ENCODE measurements at regions not wholly inside any gene's neighbourhood (a gene's known extent, or its start where the extent isn't known, plus 50 kb on each side); places are given as distances from the start of the nearest gene placed in this dataset.
"Not testable (repeated sequence)": the region's sequence is repeated elsewhere in the genome, so short reads cannot be mapped to it uniquely, and the experiment has no call there.

DNA sequence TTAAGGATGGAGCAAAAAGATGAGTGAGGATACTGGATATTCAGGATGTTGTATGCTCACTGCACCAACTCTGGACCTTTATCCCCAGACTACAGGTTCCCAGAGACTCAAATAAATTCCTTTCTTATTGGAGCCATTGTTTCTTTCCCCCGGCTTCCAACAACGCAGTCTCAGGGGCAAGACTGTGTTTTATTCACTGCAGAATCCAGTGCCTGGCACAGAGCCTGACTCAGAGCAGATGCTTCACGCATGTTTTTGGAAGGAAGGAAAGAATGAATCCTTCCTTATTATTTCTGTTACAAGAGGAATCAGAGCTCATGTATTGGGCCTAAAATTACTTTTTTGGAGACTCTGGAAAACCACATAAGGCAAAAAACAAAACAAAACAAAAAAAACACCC is 96.0 kb upstream of the VGLL4 start:
- no peak for DNase-seq

DNA sequence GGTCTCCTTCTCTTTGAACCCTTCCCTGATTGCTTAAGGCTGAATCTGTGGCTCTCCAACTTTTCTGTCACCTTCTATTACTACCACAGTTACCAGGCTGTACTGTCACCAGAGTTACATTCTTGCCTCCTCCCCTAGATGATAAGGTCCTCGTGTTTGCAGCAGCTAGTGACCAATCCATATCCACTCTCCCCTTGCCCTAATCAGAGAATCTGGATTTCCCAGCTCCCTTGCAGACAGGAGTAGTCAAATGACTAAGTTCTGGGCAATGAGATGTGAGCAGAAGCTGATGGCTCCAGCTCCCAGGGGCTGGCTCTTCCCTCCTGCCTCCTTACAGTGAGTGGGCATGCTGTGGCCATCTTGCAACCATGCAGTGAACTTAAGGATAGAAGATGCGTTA is 95.4 kb upstream of the VGLL4 start:
- no peak for DNase-seq

DNA sequence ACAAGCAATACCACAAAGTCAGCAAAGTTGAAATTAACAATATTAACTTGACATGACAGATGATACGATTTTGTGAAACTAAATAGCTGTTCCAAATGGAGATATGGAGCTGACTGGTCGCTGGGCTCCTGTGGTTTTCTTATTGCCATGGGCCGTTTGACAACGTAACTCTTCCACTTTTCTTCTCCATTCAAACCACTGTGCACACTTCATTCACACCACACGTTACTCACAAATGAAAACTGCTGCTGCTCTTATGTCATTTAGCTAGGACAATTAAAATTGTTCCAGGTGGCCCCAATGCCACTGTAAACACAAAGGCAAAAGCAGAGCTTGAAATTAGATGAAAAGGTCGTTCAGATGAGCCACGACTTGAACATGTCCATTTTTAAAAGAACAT is 94.0 kb upstream of the VGLL4 start:
- DNase-seq: no peak

DNA sequence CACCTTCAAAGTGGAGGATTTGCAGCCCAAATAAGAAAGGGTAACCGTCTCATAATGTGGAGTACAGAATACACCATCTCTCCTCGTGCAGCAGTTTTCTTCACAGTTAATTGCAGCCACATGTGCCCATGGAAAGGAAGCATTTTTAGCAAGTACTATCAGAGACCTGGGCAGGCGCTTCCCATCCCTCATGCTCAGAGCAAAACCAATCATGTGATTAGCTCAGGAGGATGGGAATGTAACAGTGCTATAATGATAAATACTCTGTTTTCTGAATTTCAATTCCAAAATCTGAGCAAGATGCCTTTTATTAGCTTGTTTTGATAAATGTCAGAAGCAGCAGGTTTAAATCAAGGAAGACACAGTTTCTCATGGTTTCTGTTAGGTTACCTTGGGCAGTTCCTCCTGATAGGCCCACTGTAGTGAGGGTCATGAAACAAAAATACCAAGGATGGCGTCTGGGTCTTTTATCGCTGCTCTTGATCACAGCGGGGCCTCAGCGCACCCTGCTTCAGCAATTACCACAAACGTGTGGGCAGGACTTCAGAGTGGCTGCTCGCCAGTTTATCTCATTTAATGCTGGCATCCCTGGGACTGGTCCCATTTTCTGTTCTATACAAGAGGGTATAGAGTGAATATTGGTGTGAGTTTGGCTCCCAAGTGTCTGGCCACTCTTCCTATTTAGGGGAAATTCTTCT is 92.6 kb upstream of the VGLL4 start:
- DNase-seq: no peak

DNA sequence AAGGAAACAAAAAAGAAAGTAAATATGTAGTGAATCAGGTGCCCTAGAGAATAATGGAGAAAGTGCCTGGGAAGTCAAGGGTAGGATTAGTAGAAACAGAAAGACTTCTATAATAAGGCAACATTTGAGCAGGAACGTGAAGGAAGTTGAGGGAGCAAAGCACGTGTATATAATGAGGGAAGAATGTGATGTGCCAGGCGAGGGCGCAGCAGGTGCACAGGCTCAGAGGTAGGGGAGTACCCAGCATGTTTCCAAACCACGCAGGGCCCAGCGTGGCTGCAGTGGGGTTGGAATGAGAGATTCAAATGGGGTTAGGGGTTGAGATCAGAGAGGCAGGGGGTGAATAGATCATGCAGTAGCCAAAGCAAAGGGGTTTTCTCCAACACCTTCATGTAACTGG is 91.9 kb upstream of the VGLL4 start:
- no peak for DNase-seq

DNA sequence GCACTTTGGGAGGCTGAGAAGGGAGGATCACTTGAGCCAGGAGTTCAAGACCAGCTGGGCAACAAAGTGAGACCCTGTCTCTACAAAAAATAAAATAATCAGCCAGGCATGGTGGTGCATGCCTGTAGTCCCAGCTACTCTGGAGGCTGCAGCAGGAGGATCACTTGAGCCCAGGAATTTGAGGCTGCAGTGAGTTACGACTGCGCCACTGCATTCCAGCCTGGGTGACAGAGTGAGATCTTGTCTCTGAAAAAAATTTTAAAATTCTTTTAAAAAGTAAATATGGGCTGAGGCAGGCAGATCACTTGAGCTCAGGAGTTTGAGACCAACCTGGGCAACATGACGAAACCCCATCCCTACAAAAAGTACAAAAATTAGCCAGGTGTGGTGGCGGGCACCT is 91.4 kb upstream of the VGLL4 start:
- not testable (repeated sequence) for DNase-seq

DNA sequence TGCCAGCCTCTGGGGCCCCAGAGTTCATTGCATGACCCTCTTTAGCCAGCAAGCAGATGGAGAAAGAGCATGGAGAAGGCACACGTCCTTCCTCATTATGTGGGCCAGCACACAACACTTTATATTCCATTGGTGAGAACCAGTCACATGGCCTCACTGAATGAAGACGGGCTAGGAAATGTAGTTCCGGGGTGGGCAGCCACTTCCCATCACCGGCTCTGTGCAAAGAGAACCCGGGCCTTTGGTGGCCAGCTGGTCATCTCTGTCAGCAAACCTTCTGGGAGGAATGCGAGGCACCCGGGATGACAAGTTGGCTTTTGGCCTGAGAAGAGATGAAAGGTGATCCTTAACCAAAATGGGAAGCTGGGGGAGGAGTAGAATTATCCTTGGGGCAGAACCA is 90.2 kb upstream of the VGLL4 start:
- no peak for DNase-seq

DNA sequence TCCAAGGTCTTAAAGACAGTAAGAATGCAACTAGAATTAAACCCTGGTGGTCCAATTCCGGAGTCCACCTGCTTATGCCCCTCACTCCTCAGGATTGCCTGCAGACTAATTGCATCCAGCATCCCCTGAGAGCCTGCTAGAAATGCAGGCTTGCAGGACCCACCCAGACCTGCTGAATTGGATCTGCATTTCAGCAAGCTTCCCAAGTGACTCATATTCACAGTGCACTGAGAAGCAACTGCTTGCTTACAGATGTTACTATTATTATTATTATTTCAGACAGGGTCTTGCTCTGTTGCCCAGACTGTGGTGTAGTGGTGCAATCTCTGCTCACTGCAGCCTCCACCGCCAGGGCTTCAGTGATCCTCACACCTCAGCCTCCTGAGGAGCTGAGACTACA is 83.5 kb upstream of the VGLL4 start:
- DNase-seq: no peak

DNA sequence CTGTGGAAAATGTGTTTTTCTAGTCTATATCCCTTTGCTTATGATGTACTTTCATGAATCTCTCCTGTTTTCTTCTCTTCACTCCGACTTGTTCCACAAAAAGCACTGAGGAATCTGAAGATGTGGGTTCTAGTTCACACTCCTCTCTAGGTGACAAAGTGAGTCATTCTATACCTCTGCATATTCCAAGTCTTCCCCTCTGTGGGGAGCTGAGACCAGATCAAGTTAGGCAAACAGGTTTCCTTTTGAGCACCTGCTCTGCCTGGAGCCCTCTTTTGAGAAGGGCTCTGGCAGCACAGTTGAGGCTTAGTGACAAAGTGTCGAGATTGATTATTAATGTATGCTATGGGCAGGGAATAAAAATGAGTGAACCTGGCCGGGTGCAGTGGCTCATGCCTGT is 82.4 kb upstream of the VGLL4 start:
- no peak for DNase-seq

DNA sequence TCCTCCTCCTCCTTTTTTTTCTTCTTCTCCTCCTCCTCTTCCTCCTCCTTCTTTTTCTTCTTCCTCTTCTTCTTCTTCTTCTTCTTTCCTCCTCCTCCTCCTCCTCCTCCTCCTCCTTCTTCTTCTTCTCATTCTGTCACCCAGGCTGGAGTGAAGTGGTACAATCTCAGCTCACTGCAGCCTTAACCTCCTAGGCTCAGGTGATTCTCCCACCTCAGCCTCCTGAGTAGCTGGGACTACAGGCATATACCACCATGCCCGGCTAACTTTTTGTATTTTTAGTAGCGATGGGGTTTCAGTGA is 81.6 kb upstream of the VGLL4 start:
- DNase-seq: not testable (repeated sequence)

DNA sequence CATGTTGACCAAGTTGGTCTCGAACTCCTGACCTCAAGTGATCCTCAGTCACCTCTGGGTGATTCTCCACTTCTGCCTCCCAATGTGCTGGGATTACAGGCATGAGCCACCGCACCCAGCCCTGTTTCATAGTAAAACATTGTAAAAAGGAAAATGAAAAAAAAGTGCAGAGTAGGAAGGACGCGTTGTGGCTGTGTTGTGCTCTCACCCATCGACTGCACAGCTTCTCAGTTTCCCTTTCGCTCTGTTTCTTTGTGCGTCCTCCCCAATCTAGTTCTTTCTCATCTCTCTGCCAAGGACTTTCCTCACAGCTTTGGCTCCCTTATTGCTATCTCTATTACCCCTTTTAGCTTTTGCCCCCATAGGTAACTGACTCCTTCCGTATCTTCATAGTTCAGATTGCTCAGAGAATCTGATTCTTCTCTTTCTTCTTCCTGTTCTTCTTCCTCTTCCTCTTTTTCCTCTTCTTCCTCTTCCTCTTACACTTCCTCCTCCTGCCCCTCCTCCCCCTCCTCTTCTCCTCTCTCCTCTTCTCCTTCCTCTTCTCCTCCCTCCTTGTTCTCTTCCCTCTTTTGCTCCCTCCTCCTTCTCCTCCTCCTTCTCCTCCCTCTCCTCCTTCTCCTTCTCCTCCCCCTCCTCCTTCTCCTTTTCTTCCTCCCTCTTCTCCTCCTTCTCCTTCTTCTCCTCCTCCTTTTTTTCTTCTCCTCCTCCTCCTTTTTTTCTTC is 81.1 kb upstream of the VGLL4 start:
- no peak for DNase-seq

DNA sequence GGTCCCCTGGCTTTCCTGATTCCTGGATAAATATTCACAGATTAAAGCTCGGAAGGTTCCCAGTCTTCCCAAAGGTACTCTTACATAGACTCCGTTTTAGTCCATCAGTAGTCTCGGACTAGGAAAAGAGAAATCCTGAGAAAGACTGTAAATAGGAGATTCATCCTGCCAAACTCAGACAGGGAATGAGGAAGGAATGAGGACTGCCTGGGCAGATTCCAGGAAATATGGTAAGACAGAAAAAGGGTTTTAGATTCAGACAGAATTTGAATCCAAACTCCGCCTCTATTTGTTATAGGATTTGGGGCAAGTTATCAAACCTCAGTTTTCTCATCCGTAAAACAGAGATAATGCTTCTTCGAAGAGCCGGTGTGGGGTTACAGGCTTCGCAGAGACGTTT is 77.8 kb upstream of the VGLL4 start:
- DNase-seq: no peak

DNA sequence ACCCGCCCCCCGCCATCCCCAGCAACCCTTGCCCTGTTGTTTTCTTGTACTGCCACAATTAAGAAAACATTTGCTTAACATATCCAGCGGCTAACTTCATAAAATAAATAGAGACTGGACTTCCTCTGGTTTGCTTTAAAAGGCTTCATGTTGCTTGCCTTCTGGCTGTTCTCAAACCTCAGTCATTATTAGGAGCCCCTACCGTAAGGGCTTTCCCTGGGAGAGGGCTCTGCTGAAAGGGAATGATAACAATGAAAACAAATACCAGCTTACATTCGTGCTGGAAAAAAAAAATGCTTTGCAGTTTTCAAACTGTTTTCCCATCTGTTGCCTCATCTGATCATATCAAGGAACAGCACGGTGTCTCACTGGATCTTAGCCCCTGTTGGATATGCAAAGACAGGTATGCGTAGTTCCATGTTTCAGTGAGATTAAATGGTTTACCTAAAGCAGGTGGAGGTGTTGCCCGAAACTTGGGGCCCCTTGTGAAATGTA is 77.2 kb upstream of the VGLL4 start:
- no peak for DNase-seq

DNA sequence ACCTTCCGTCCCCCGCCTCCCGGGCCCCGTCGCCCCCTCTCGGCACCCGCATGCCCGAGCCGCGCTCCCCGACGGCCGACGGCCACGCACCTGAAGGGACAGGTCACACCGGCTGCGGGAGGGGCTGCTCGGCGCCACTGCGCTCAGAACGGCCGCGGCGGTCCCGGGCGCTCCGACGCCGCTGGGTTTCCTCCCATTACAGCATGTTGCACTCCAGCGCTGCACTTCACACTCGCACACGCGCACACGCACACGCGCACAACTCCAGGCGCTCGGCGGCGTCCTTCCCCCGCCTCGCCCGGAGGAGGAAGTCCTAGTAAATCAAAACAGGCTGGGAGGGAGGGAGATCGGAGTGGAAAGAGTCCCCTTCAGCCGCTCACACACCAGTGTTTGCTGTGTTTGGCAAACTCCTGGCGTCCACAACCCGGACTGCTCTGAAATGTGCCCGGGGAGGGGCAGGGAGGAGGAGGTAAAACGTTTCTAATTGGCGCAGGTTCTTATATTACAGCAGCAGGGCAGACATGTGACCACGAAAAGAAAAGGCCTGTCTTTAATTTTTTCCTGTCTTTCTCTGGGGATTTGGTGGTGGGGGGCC is 76.7 kb upstream of the VGLL4 start:
- DNase-seq: peak; percentile 35

DNA sequence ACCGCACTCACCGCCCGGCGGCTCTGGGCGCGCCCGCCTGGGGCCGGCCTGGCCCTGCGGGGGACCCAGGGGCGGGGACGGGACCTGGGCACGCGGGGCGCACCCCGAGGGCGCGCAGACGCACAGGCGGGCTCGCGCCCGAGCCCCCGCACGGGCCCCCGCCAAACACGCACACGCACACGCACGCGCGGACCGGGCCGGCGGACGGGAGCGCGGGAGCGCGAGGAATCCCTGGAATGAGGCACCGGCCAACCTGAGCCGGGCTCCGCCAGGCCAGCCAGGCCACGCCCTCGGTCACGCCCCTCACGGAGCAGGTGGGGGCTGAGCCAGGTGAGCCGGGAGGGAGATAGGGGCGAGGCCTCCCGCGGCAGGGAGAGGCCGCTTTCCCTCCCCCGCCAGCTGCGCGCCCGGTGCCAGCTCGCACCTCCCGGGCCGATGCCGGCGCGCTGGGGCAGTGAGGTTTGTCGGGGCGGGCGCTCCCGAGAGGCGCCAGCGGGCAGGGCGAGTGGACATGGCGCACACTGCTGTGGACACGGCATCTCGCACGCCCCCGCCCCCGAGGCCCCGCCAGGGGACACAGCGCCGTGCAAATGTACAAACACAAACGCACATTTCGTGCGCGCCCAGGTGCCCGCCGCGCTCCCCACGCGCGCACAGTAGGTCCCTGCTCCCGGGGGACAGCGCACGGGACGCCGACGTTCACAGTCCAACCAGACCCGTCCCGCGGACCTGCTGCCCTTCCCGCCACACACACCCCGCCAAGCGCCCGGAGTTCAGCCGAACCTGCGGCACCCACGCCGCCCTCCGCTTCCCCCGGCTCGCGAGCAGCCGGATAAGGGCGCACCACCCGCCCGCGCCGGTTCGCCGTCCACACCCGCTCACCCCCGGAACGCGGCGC is 75.9 kb upstream of the VGLL4 start:
- DNase-seq: peak; percentile 67

DNA sequence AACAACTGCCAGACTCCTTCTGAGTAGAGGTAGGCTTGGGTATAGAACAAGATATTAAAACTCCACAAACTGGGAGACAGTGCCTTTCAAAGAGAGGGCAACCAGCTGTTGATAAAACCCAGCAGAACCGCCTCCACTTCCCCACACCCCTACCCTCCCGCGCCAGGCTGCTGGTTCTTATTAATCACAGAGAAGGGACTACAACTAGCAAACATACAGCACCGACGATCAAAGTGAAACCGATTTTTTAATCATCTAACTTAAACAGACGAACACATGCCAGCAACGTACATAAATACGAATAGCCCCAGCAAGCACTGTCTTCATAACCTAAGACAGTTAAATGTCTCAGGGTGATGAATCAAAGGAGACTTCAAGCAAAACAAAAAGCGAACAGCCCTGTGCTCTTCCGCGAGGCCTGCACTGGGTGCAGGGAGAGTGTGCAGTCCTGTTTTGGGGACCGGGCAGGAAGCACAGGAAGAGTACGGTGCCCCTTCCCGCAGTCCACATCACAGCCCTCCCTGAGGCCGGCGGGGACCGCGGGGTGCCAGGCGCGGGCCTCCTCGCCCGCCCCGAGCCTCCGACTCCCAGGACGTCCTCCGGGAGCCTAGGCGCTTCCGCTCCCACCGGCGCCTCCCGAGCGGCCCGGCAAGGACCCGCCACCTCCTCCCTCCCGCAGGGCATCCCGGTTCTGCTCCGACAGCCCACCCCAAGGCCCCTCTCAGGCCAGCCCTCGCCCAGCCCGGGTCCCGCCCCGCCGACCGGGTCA is 75.1 kb upstream of the VGLL4 start:
- peak; percentile 49 for DNase-seq

DNA sequence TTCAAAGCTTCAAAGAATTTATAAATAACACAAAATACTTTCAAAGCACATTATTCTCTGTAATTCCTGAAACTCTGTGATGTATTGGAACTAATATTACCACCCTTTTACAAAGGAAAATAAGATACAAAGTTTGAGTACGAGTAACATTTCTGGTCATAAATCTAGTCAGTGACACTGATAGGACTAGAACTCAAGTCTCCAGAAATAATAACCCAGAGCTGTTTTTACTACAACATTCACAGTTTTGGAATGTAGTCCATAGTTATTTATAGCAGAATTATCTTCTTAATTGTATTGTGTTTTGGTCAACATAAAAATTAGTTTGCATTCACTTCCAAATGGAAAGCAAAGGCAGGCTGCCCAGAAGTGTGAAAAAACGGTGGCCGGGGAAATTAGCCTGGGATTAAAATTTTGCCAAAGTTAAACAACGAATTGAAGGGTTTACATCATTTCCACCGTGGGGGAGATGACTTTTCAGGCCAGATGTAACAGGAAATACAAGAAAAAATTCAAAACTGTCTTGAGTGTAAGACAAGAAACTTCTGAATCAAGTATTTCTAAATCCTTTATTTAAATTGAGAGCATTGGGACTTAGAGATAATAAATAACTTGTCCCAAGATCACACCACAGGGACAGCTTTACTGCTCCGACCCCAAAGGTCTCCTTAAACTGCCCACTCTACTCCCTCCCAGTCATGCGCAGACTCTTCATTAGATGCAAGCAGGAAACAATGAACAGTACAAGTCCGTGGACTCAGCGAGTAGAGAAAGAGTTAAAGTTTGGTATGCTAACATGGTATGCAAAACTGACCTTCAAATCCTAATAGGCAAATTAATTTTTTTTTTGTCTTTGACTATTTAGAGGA is 74.3 kb upstream of the VGLL4 start:
- DNase-seq: no peak

DNA sequence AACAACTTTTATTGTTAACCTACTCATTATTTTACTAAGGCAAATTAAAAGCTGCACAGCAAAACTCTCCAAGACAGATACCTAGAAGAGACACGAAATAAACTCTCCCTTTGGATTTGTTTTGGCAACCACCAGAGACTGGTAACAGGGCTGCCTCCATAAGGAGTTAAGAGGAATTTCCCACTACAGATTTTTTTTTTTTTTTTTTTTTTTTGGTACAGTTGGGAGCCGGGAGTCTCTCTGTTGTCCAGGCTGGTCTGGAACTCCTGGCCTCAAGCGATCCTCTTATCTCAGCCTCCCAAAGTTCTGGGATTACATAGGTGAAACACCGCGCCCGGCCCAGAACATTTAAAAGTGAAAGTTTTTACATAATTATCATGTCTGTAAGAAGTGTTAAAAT is 73.6 kb upstream of the VGLL4 start:
- DNase-seq: no peak

DNA sequence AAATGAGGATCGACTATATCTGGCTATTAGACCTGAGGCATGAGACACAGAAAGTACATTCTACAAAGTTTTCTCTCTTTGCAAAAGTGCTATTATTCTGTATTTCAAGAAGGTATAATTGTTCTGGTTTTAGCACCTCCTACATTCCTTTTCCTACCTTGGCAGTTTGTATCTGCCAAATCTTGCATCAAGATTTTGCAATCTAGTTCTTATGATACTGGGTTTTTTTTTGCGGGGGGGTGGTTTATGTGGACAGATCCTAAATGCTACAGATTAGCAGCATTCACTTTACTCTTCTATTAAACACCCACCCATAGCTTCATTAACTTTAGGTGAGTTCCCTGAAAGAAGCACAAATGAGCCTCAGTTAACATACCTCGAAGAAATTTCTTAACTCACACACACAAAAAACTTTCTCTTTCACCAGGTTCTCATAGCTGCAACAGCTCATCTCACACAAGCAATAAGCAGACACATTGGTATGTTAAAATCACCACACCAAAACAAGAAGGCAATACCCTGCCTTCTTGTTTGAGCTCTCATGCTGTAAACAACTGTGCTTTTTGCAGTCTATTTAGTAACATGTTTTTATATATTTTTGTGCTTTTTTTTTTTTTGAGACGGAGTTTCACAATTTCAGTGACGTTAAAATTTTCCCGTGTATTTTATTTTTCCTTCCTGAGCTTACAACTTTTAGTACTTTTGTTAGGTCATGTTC is 73.0 kb upstream of the VGLL4 start:
- no peak for DNase-seq

DNA sequence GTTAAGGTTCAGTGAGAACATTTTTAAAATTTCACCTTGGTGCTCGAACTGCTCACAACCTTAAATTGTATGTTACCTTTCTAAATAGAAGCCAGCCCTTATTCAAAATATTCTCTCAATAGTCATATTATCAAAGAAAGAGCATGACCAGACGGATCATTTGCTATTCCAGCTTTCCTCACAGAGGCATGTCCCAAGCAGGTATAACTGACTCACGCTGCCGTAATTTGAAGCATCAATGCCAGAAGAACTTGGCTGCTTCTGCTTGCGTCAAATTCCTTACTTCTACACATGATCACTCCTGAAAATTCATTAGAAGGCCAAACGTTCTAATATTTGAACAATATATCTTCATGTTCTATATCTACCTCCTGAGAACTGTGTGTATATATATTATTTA is 69.5 kb upstream of the VGLL4 start:
- DNase-seq: no peak

DNA sequence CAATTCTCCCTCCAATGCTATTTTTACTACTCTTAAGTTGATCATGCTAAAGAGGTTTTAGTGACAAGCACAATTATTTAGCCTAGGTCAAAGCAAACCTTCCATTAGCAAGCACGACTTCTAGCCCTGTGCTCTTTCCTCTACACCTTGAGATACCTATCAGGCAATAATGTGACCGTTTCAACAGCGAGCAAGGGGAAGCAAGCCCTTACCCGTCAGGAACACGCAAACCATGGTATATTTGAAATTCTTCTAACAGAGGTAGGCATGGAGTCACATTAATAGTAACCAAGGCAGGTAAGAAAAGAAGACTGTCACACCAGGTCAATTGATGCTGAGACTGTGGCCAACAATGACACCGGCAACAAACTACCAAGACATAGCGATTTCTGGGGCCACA is 68.9 kb upstream of the VGLL4 start:
- no peak for DNase-seq
